OCI-LY1 (cell line): ENCODE measurements at regions not wholly inside any gene's neighbourhood (a gene's known extent, or its start where the extent isn't known, plus 50 kb on each side); places are given as distances from the start of the nearest gene placed in this dataset.

Experiments
- H2AFZ ChIP-seq: fragments of 200-600 bp; sonication (generic), shearing (Covaris generic); 2 replicates; pipeline ENCODE4 v1.6.0; 2014; ENCODE audit warnings: antibody characterized with exemption, mild to moderate bottlenecking, low read length
- H3F3A ChIP-seq: fragments of 200-600 bp; sonication (generic), shearing (Covaris generic); 2 replicates; pipeline ENCODE4 v1.6.0; 2014; ENCODE audit warnings: mild to moderate bottlenecking, antibody characterized with exemption, low read length, moderate library complexity; ENCODE audit not compliant: insufficient read depth
- H3K27ac ChIP-seq: fragments of 200-600 bp; sonication (generic); 2 replicates; pipeline ENCODE4 v1.5.1; 2014; ENCODE audit warnings: low read length, mixed run types, mild to moderate bottlenecking, low read depth; ENCODE audit not compliant: poor library complexity, severe bottlenecking
- H3K27me3 ChIP-seq: fragments of 200-600 bp; sonication (generic); 2 replicates; pipeline ENCODE4 v1.6.0; 2014; ENCODE audit warnings: antibody characterized with exemption, mild to moderate bottlenecking, low read length, moderate library complexity; ENCODE audit not compliant: insufficient read depth
- H3K36me3 ChIP-seq: fragments of 200-600 bp; sonication (generic); 2 replicates; pipeline ENCODE4 v1.6.1; 2014; ENCODE audit warnings: mild to moderate bottlenecking, antibody characterized with exemption, low read length, moderate library complexity, mixed read lengths; ENCODE audit not compliant: insufficient read depth
- H3K4me1 ChIP-seq: fragments of 200-600 bp; sonication (generic); 2 replicates; pipeline ENCODE4 v1.5.1; 2014; ENCODE audit warnings: mild to moderate bottlenecking, low read length, moderate library complexity; ENCODE audit not compliant: insufficient read depth, severe bottlenecking
- H3K4me2 ChIP-seq: fragments of 200-600 bp; sonication (generic), shearing (Covaris generic); 2 replicates; pipeline ENCODE4 v1.6.1; 2014; ENCODE audit warnings: low read length
- H3K4me3 ChIP-seq: fragments of 200-600 bp; sonication (generic); 2 replicates; pipeline ENCODE4 v1.5.1; 2014; ENCODE audit warnings: low read length, low read depth, mild to moderate bottlenecking, mixed read lengths; ENCODE audit not compliant: poor library complexity, severe bottlenecking
- H3K79me2 ChIP-seq: fragments of 200-600 bp; shearing (Covaris generic); 2 replicates; pipeline ENCODE4 v1.6.1; 2016; ENCODE audit warnings: mixed run types, low read length, mixed read lengths; ENCODE audit not compliant: insufficient read depth
- H3K9ac ChIP-seq: fragments of 200-600 bp; sonication (generic), shearing (Covaris generic); 2 replicates; pipeline ENCODE4 v1.6.1; 2014; ENCODE audit warnings: mild to moderate bottlenecking, low read length, mixed read lengths
- H3K9me2 ChIP-seq: fragments of 200-600 bp; sonication (generic), shearing (Covaris generic); 2 replicates; pipeline ENCODE4 v1.6.1; 2014; ENCODE audit warnings: low read depth, mild to moderate bottlenecking, low read length, mixed read lengths
- H3K9me3 ChIP-seq: fragments of 200-600 bp; shearing (Covaris generic); 2 replicates; pipeline ENCODE4 v1.6.1; 2014; ENCODE audit warnings: low read length, mixed read lengths
- H4K20me1 ChIP-seq: fragments of 200-600 bp; sonication (generic), shearing (Covaris generic); 2 replicates; pipeline ENCODE4 v1.6.0; 2016; ENCODE audit warnings: mild to moderate bottlenecking, low read length; ENCODE audit not compliant: insufficient read depth
- CTCF ChIP-seq: fragments of 200-600 bp; sonication (generic), shearing (Covaris generic); IDR thresholded peaks from 2 replicates; pipeline ENCODE4 v1.5.1; 2017; ENCODE audit warnings: mild to moderate bottlenecking, antibody characterized with exemption, low read length, moderate library complexity, mixed read lengths
- EZH2 ChIP-seq: fragments of 200-600 bp; sonication (generic), shearing (Covaris generic); IDR thresholded peaks from 2 replicates; pipeline ENCODE4 v1.8.0; 2017; ENCODE audit warnings: borderline replicate concordance, mixed run types, mild to moderate bottlenecking, antibody characterized with exemption, low read length, moderate library complexity, mixed read lengths

DNA sequence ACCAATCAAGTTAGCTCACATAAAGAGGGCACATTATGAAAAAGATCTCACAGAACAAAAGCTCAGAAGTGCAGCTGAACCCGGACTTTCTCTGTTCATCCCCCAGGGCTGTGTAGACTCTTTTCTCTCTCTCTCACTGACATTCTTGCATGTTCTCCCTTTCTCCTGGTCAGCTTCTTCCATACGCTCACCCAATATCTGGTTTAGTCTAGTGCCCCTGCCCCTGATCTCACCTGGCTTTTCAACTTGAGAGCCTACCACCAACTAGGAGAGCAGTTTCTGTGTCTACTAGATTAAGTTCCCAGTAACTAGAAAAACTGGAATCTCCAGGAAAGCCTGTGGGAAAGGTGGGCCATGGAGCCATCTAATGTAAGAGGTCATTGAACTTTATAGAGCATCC is 126.9 kb upstream of the GRIK3 start:
- H3K9me2 ChIP-seq, result no peaks in the 10 kb centered on the region
- no peaks in the 10 kb centered on the region for H3K9me3 ChIP-seq
- H3K4me2 ChIP-seq, result no peak overlapping the region
- no peaks in the 10 kb centered on the region for H3K27me3 ChIP-seq
- no peaks in the 10 kb centered on the region for H4K20me1 ChIP-seq
- H3K27ac ChIP-seq, result no peak overlapping the region
- no peaks in the 10 kb centered on the region for H3K79me2 ChIP-seq
- H2AFZ ChIP-seq, result no peak overlapping the region
- TF ChIP-seq EZH2, result no peak
- TF ChIP-seq CTCF, result no peak
- no peaks in the 10 kb centered on the region for H3K4me1 ChIP-seq
- no peaks in the 10 kb centered on the region for H3K36me3 ChIP-seq
- no peak overlapping the region for H3K9ac ChIP-seq
- H3F3A ChIP-seq, result no peaks in the 10 kb centered on the region
- H3K4me3 ChIP-seq, result no peak overlapping the region

GRCh38 chr1:37162059-37162458 is 127.7 kb upstream of the GRIK3 start:
- Histone ChIP-seq H3K9ac (no peak overlapping the region), H3K36me3 (no peaks in the 10 kb centered on the region), H3F3A (no peaks in the 10 kb centered on the region), H3K27me3 (no peaks in the 10 kb centered on the region), H3K4me1 (no peaks in the 10 kb centered on the region), H3K4me2 (no peak overlapping the region), H3K9me3 (no peaks in the 10 kb centered on the region), H2AFZ (no peak overlapping the region), H3K27ac (no peak overlapping the region), H4K20me1 (no peaks in the 10 kb centered on the region), H3K9me2 (no peaks in the 10 kb centered on the region), H3K79me2 (no peaks in the 10 kb centered on the region), H3K4me3 (no peak overlapping the region)
- no peak for TF ChIP-seq CTCF
- no peak for TF ChIP-seq EZH2

DNA sequence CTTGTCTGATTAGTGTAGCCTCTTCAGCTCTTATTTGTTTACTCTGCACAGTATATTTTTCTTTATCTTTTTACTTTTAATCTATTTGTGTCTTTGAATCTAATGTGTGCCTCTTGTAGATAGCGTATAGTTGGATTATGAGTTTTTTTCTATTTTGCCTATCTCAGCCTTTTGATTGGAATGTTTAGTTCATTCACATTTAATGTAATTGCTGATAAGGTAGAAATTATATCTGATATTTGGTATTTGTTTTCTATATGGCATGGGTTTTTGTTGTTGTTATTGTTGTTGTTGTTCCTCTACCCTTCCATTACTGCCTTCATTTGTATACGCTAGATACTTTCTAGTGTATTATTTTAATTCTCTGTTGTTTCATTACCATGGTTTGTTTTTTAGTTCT is 131.7 kb upstream of the GRIK3 start:
- Histone ChIP-seq H3K27ac (no peak overlapping the region), H3K4me1 (no peaks in the 10 kb centered on the region), H3K79me2 (no peaks in the 10 kb centered on the region), H3F3A (no peaks in the 10 kb centered on the region), H3K9me2 (no peaks in the 10 kb centered on the region), H3K27me3 (no peaks in the 10 kb centered on the region), H3K36me3 (no peaks in the 10 kb centered on the region), H3K9me3 (no peaks in the 10 kb centered on the region), H3K4me3 (no peak overlapping the region), H3K4me2 (no peak overlapping the region), H4K20me1 (no peaks in the 10 kb centered on the region), H3K9ac (no peak overlapping the region), H2AFZ (no peak overlapping the region)
- TF ChIP-seq EZH2 (no peak), CTCF (no peak)
